ENCODE measurements at regions not wholly inside any gene's neighbourhood (a gene's known extent, or its start where the extent isn't known, plus 50 kb on each side); places are given as distances from the start of the nearest gene placed in this dataset.

GRCh38 chr18:41331661-41332060, 623.4 kb upstream of the PIK3C3 start:
- TF ChIP-seq, protein P1, sequence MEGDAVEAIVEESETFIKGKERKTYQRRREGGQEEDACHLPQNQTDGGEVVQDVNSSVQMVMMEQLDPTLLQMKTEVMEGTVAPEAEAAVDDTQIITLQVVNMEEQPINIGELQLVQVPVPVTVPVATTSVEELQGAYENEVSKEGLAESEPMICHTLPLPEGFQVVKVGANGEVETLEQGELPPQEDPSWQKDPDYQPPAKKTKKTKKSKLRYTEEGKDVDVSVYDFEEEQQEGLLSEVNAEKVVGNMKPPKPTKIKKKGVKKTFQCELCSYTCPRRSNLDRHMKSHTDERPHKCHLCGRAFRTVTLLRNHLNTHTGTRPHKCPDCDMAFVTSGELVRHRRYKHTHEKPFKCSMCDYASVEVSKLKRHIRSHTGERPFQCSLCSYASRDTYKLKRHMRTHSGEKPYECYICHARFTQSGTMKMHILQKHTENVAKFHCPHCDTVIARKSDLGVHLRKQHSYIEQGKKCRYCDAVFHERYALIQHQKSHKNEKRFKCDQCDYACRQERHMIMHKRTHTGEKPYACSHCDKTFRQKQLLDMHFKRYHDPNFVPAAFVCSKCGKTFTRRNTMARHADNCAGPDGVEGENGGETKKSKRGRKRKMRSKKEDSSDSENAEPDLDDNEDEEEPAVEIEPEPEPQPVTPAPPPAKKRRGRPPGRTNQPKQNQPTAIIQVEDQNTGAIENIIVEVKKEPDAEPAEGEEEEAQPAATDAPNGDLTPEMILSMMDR (IDR thresholded peaks at IDR 0.05), result no peak
- TF ChIP-seq EZH2 (IDR thresholded peaks at IDR 0.05) (no peak), EZH2phosphoT487 (IDR thresholded peaks at IDR 0.05) (no peak)
